ENCODE measurements at regions not wholly inside any gene's neighbourhood (a gene's known extent, or its start where the extent isn't known, plus 50 kb on each side); places are given as distances from the start of the nearest gene placed in this dataset.

- no peak for DNase-seq (ENCODE audit: low read depth)
Measured at GRCh38 chr18:72692086-72692485, 147.9 kb upstream of the CBLN2 start.

- DNase-seq (ENCODE audit: low read depth) = no peak
Measured at GRCh38 chr18:72687736-72688135, 143.6 kb upstream of the CBLN2 start.

- peak; percentile 63 for DNase-seq (ENCODE audit: low read depth)
Measured at GRCh38 chr18:72675394-72675793, 131.3 kb upstream of the CBLN2 start.

GRCh38 chr18:72674710-72675109 is 130.6 kb upstream of the CBLN2 start:
- DNase-seq (ENCODE audit: low read depth) = peak; percentile 10

GRCh38 chr18:72673242-72673641 is 129.1 kb upstream of the CBLN2 start:
- no peak for DNase-seq (ENCODE audit: low read depth)

GRCh38 chr18:72672364-72673184 is 128.4 kb upstream of the CBLN2 start:
- peak; percentile 28 for DNase-seq (ENCODE audit: low read depth)

GRCh38 chr18:72667932-72668331 is 123.8 kb upstream of the CBLN2 start:
- no peak for DNase-seq (ENCODE audit: low read depth)

GRCh38 chr18:72652990-72653593 is 109.0 kb upstream of the CBLN2 start:
- peak; percentile 33 for DNase-seq (ENCODE audit: low read depth)

- no peak for DNase-seq (ENCODE audit: low read depth)
Measured at GRCh38 chr18:72651033-72651432, 106.9 kb upstream of the CBLN2 start.

- no peak for DNase-seq (ENCODE audit: low read depth)
Measured at GRCh38 chr18:72648481-72648960, 104.4 kb upstream of the CBLN2 start.

- no peak for DNase-seq (ENCODE audit: low read depth)
Measured at GRCh38 chr18:72648079-72648478, 103.9 kb upstream of the CBLN2 start.

GRCh38 chr18:72640557-72640956 is 96.4 kb upstream of the CBLN2 start:
- no peak for DNase-seq (ENCODE audit: low read depth)

- no peak for DNase-seq (ENCODE audit: low read depth)
Measured at GRCh38 chr18:72638376-72638775, 94.2 kb upstream of the CBLN2 start.

GRCh38 chr18:72637721-72638120 is 93.6 kb upstream of the CBLN2 start:
- no peak for DNase-seq (ENCODE audit: low read depth)

GRCh38 chr18:72637299-72637698 is 93.2 kb upstream of the CBLN2 start:
- DNase-seq (ENCODE audit: low read depth) = no peak

- no peak for DNase-seq (ENCODE audit: low read depth)
Measured at GRCh38 chr18:72636611-72637010, 92.5 kb upstream of the CBLN2 start.

- no peak for DNase-seq (ENCODE audit: low read depth)
Measured at GRCh38 chr18:72634500-72634899, 90.4 kb upstream of the CBLN2 start.

- no peak for DNase-seq (ENCODE audit: low read depth)
Measured at GRCh38 chr18:72630991-72631390, 86.8 kb upstream of the CBLN2 start.

GRCh38 chr18:72623444-72623843 is 79.3 kb upstream of the CBLN2 start:
- DNase-seq (ENCODE audit: low read depth) = no peak

- no peak for DNase-seq (ENCODE audit: low read depth)
Measured at GRCh38 chr18:72613534-72613930, 69.4 kb upstream of the CBLN2 start.

- DNase-seq (ENCODE audit: low read depth) = no peak
Measured at GRCh38 chr18:72612894-72613533, 68.9 kb upstream of the CBLN2 start.

GRCh38 chr18:72605376-72605775 is 61.2 kb upstream of the CBLN2 start:
- DNase-seq (ENCODE audit: low read depth) = no peak

GRCh38 chr18:72601944-72602343 is 57.8 kb upstream of the CBLN2 start:
- DNase-seq (ENCODE audit: low read depth) = no peak
